OCI-LY3 (cell line): ENCODE measurements at regions not wholly inside any gene's neighbourhood (a gene's known extent, or its start where the extent isn't known, plus 50 kb on each side); places are given as distances from the start of the nearest gene placed in this dataset.

Source experiments
- CTCF ChIP-seq: fragments of 200-600, 300-600 bp; sonication (generic); IDR thresholded peaks from 2 replicates; pipeline ENCODE4 v1.5.1; 2014; ENCODE audit warnings: antibody characterized with exemption, low read length, low read depth
- EZH2phosphoT487 ChIP-seq: fragments of 200-600 bp; shearing (Covaris generic); IDR thresholded peaks from 2 replicates; pipeline ENCODE4 v1.6.1; 2018; ENCODE audit warnings: antibody characterized with exemption, mixed run types, low read depth

- TF ChIP-seq CTCF (no peak), EZH2phosphoT487 (no peak)
Observed at GRCh38 chr14:97959251-97959650, 1162.1 kb downstream of the VRK1 start.
